ENCODE measurements at regions not wholly inside any gene's neighbourhood (a gene's known extent, or its start where the extent isn't known, plus 50 kb on each side); places are given as distances from the start of the nearest gene placed in this dataset.

DNA sequence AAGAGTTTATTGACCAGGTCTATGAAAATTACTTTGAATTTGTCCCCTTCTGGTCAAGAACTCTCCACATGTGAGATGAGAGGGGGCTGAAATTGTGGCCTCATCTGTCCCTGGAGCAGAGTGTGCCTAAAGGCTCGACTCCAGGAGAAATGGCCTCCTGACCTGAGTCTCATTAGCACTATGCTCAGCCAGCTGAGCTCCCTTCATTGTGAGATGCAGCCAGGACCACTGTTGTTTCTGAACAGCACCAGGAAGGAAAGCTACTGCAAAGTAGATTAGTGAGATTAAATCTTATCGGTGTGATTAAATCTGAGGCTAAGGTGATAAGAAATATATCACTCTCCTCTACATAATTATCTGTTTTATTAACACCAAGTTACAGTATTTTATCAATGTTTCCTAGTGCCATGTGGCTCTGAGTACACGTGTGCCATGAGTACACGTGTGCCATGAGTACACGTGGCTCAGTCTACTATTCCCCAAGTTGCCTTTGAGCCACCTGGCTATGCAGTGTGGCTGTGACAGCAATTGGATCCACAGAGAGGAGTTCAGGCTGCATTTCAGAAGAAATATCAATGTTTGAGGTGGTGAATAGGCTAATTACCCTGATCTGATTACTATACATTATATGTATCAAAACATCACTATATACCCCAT lies 126.9 kb downstream of the IPMK start:
- no peak for DNase-seq

DNA sequence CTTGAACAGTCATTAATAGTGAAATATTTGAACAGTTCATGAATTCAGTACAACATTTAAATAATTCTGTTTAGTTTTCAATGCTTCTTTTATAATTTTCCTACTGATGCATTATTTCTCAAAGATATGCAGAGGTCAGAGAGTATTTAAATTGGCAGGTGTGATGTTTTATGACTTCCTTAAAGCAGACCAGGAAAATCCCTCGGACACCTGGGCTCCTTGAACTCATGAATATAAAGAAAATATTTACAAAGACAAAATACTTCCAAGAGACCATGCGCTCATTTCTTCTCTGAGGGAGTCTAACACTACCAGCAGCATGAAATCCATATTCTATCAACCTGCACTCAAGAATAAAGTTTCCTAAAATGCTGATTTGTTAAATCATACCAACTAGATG lies 127.6 kb downstream of the IPMK start:
- no peak for DNase-seq

DNA sequence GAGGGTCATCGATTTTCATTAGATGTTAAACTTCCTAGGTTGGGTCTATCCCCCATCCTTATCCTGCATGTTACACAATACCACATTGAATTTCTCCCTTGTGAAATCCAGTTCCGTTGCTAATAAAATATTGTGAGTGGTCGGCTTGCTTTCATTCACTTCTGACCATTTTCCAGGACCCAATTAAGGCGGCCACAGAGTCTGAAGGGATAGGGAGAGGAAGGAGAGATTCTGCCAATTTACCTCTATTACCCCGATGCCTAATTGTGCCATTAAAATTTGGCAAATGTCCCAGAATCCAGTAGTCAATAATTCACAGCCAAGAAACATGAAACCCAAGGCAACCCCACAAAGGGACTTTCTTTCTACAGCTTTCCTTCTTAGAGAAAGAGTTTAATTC lies 129.9 kb downstream of the IPMK start:
- peak; percentile 26 for DNase-seq

DNA sequence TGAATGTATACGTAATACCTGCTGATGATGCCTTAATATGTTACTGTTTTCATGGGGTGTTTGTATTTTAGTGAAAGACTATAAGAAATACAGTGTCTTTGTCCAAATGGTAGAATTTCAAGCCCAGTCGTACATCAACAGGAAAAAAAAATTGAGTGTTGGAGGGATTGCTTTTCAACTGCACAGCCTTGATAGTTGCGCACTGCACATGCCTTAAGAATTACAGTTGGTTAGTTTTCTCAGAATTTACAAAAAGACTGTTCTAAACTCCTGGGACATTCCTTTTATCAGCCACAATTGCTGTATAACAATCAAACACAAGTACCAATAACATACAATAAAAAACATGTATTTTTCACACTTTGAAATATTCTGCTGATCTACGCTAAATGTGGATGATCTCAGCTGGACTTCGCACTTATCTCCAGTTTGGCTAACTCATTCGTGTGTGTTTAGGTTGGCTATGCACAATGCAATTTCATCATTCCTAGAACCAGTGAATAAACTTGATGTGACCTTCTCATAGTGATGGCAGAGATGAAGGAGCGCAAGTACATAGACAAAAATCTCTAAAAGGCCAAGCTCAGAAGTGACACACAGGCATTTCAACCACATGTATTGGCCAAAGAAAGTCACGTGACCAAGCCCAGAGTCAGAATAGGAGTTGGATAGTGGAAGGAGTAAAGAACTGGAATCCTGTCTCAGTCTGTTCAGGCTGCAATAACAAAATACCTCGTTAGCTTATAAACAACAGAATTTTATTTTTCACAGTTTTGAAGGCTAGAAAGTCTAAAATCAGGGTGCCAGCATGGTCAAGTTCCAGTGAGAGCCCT lies 152.3 kb downstream of the IPMK start:
- DNase-seq = no peak

DNA sequence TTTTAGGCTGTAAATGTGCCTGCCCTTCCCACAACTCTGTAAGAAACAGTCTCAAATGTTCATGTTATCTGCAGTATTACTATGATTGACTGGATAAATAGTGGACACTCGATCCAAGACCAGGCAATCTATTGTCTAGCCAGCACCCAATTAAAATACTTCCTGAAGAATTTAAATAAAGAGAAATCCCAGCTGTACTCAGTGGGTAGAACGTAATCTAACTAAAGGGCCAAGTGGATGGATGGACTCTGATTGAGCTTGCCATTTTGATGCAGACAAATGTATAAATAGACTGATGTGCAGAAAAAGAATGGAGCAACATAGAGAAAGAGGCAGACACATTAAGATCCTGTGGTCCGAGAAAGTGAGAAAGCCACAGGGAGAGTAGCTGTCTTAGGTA lies 158.0 kb downstream of the IPMK start:
- no peak for DNase-seq

DNA sequence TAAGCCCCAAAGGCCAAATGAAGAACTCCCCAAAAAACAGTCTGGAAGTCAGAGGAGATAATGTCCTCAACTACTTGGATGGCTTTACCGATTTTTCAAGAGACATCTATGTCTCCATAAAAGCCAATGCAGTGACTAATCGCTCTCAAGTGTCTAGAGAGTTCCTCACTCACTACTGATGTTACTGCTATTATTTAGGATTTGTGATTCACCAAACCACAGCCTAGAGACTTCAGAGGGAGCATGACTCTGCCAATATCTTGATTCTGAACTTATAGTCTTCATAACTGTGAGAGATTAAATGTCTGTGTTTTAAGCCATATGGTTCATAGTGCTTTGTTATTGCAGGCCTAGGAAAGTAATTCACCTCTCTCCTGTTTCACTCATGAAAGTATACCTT lies 160.2 kb downstream of the IPMK start:
- DNase-seq = no peak

DNA sequence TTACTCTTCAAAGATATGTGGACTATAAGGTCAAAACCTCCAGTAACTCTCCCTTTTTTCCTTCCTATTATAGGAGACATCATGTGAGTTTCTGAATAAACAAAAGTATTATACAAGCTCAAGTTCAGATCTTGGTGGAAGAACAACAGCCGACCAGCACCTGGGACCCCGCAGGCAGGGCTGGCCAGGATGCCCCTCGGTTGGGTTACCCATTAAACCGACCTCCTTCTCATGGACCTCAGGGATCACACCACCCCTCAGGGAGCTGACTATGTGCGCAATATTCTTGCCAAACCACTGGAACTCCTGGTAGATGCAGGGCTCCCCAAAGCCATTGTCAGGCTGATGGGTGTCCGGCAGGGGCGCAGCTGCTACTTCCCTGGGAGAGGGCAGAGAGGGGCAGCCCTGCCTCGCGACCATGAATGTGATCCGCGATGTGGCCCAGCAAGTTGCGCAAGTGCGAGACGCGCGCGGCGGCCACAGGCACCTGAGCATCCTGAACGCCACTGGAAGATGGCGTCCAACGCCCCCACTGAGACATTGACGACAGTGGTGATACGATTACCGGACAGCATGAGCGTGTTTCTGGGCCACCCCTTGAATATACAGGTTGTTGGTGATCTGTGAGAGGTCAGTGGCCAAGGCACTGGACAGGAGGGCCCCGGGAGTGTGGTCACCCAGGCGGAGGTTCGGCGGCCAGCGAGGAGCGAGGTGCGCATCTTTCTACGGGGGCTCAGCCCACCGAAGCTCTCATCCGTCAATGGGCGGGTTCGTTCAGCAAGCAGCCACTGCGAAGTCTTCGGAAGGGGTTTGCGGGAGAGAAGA lies 161.3 kb downstream of the IPMK start:
- no peak for DNase-seq

DNA sequence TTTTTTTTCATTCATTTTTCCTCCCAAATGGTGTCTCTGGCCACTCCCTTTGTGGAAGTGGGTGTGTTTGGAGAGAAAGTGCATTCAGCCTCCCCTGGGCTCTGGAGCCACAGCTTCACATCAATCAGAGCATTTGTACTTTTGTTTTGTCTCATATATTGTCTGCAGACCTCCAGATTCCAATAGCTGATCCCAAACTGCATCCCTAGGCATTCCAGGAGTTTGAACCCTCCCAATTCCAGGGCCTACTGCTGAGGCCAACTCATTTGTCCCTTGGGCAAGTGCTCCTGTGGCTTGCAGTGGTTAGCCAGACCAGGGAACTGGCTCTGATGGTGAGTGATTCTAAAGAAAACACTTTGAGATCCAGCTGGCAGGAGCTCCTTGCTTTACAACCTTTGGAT lies 163.3 kb downstream of the IPMK start:
- no peak for DNase-seq

DNA sequence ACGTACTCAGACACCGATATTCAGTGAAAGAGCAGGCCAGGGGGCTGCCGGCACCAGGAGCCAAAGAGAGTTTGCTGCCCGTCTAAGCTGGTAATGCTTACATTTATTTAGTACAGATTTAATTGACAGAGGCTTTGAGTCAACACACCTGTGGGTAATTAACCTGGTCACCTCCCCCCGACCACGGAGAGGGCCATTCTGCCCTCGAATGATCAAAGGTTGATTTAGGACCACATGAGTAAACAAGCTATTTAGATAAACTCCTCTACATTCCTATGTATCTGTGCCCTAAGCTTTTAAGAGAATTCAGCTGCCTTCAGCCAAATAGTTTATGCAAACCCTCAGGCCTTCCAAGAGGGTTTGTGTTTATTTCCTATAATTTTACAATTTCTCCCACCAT lies 164.8 kb downstream of the IPMK start:
- DNase-seq = no peak

DNA sequence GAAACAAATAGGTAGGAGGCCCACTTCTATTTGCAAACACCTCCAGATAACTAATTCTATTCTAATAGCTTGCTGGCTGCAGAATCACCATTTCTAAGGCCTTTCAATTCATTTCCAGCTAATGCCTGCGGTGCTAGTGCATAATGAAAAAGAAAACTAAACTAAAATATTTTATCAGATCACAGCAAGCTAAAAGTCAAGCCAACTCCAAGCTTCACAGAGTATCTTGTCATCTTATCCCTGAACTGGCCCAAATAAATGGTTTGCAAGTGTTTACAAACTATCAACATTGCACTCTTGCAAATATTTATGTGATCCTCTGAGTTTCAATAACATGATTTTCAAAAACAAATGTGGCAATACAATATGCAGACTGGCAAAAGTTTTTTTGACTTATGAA lies 166.0 kb downstream of the IPMK start:
- no peak for DNase-seq

DNA sequence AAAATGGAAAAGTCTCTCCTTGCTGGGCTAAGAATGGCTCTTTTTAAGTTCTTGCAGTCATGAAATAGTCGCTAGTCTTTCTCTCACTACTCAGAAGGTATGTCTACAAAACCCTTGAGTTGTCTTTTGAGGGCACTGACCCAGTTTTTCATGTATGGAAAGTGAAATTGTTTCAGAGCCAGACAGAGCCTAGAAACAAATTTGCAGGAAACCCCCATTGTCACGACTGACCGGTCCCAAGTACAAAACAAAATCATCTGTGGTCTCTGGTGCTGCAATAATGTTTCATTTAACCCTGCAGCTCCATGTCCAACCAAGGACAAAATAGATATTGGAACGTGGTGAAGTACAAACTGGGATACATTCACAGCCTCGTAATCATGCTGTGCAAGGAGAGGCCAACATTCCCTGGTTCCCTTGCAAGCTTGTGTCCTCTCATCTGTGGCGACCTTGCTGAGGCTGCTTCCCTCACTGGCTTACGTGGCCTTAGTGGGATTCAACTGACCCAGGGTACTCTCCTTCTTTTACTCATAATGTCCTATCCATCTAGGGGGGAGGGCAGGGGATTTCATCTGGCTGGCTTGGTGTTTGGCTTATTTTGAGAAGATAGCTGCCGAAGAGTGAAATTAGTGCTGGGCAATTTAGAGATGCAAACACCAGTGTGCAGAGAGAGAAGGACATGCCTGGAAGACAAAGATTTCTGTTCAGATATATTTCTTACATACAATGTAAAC lies 172.5 kb downstream of the IPMK start:
- no peak for DNase-seq

DNA sequence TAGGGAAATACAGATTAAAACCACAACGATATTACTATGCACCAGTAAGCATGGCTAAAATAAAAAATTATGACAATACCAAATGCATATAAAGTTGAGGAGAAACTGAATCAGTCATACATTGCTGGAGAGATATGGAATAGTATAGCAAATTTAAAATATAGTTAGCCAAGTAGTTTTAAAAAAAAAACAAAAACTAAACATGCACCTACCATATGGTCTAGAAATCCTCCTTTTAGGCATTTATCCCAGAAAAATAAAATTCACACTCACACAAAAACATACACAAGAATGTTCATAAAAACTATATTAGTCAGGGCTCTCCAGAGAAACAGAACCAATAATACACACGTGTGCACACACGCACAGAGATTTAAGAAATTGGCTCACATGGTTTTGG lies 175.8 kb downstream of the IPMK start:
- DNase-seq = no peak

DNA sequence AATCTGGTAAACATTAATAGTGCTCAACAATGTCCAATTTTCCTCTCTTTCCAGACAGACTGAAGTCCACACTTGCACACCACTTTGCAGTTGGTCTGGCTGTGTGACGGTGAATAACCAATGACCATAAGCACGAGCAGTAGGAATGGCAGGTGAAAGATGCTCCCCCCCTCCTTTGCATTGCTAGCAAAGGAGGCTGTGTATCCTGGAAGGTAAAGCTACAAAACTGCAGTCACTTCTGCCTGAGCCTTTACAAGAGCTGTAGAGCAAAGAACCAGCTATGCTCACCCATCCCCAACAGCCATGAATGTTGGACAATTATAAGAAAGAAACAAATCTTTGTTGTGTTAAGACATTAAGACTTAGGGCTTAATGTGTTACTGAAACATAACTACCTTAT lies 178.0 kb downstream of the IPMK start:
- DNase-seq = no peak

DNA sequence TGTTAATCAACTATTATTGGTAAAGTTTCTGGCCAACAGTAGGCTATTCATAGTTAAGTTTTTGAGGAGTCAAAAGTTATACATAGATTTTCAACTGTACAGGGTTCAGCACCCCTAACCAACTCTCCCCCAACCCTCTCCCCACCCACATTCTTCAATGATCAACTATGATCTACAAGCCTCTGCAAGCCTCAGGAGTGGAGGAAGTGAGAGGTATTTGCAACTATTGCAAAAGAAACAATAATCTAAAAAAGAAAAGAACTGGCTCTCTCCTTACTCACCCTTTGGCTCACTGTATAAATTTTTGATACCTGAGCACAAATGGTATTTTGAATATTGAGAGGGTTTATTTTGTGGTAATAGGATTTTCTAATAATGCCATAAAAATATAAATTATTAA lies 179.8 kb downstream of the IPMK start:
- DNase-seq = no peak

DNA sequence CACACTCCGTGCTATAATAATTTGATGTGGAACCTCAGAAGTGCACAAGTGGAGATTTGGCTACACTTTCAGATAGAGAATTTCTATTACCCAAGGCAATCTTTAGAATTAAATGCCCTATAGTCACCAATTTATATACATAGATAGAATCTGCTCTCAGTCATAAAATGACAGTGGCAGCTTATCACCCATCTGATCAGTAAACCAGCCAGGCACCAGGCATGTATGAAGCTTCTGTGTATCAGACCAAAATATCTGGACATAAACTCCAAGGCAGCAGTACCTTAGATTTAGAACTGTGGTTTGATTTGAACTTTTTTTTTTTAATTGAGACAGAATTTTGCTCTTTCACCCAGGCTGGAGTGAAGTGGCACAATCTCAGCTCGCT lies 180.9 kb downstream of the IPMK start:
- no peak for DNase-seq

DNA sequence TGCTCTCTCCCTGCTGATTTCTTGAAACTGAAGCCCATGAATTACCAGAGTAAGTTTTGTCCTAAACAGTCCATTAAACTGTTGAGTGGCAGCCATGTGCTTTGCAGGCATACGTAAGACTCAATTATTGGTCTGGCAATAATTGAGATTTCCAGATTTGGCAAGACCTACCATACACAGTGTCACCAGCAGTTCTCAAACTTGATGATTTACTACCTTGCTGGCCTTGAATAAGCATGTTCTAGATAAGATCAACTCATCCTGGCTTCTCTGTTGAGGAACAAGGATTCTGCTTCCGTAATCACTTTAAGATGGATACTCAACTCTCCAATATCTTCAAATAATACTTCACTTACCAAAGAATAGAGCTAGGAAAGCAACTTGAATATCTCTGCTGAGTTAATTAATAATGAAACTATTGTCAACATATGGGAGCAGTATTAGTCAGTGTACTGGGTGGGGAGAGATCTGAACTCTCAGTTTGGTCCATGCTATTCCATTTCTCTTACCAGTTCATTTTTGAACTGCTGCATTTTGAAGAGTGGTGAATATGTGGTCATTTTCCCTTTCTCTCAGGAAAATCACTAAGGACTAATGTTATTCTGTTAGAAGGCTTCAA lies 181.4 kb downstream of the IPMK start:
- no peak for DNase-seq

DNA sequence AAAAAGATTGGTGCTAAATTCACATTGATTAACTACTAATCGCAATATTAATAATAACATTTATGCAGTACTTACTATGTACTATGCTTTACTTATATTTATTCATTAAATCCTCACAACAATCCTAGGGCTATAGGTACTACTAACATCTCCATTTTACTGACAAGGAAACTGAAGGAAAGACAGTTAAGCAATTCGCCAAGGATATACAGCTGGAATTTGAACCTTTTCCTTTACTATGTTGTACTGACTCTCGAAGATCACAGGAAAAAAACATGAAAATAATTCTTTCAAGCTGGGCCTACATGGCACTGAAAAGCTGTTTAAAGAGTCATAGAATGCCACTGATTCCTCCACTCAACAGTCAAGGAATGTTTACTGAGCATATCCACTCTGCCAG lies 185.4 kb downstream of the IPMK start:
- DNase-seq = no peak

DNA sequence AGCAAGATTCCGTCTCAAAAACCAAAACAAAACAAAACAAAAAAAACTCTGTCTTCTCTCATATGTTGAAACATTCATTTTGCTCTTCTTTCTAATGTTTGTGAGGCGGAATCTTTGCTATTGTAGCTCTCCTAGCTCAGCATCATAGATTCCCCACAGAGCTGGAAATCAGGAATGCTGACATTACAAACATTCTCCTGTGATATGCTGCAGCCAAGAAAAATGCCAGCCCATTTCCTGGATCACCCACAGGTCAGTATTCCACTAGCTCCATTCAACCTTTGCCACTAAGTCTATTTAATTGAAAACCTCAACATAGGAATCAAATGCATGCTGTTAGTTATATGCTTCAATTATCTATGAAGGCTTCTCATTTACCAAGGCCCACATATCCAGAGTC lies 186.3 kb downstream of the IPMK start:
- no peak for DNase-seq

DNA sequence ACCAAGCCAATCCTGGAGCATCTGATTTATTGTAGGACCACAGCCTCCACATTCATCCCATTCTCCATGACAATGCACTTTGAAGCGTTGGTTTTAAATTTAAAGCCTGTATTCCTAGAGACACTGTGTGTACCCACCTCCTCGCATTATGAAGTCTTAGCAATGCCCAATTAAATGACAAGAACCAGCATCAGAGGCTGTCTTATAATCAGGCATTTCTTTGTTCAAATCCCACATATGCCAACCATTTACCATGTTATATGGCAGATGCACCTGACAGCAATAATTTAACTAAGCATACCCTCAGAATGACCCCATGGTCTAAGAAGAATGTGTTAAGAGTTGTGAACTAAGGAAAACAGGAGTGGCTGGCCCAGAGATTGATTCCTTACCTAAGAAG lies 188.2 kb downstream of the IPMK start:
- DNase-seq = no peak

DNA sequence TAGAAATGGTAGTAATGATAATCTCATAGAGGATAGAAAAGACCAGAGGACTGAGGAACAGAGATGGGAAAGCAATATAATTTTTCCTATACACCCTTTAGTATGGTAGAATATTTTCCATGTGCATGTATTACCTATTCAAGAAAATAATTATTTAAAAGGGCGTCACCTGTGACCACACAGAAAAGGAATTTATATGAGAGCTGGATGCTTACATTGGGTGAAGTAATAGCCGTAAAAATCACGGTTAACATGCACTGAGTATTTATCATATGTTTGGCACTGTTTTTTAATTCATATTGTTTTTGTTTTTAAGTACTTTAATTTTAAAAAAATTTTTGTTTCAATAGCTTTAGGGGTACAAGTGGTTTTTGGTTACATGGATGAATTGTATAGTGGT lies 195.1 kb downstream of the IPMK start:
- no peak for DNase-seq

DNA sequence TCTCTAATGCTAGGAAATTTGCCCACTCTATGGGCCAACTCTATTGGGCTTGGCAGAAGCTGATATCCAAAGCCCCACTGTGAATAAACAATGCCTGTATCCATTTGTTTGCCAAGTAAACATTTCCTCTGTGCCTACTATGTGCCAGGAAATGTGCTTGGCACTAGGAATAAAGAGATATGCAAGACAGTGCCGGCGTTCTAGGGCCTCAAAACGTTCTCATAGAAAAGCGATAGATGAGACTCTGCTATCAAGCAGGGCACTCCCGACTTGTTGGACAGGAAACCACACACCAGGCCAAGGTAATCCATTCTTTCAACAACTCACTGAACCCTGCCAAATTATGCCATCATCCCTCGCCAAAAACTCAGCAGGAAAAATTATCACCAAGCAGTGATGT lies 196.7 kb downstream of the IPMK start:
- DNase-seq = no peak

DNA sequence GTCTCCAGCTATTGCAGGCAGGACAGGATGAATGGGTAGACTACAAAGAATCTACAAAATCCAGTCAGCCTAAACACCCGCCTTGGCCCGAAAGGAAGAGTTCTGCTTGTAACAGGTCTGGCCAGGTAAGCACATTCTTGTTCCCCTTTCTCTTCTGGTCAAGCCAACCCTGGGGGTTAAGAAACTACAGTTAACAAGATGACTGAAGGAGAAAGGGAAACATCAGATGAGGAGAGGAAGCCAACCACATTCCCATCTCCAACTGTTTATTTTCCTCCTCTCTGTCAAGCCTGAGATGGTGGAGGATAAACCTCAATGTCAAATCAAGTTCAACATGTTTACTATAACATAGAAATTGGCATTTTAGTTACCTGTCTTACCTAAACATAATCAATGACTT lies 198.9 kb downstream of the IPMK start:
- DNase-seq = no peak

DNA sequence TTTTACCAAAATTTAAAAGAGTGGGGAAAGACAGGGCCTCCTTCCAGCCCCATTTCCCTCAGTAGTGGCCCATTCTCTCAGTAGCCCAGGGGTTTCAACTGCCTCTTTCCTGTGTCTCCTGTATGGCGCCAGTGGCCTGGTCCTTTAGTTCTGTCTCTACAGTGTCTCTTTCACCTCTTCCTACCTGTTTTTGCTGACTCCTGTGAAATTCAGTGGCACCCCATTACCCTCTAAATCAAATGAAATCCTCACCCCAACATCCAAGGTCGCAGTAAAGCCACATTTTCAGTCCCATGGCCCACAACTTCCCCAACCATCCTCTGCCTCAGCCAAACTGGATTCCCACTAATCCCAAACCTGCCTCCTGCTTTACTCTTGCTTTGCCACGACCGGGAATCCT lies 200.7 kb downstream of the IPMK start:
- no peak for DNase-seq
